ENCODE measurements at regions not wholly inside any gene's neighbourhood (a gene's known extent, or its start where the extent isn't known, plus 50 kb on each side); places are given as distances from the start of the nearest gene placed in this dataset.

- Histone ChIP-seq H3K4me1 (ENCODE audit: control insufficient read depth, extremely low read depth, insufficient read depth, low read length) (no peaks in the 10 kb centered on the region), H4K20me1 (replicated peaks; ENCODE audit: control insufficient read depth, extremely low read depth, insufficient read depth, low read length) (no peaks in the 10 kb centered on the region), H3K9ac (replicated peaks; ENCODE audit: extremely low read depth, insufficient read depth, low read length) (no peak overlapping the region), H3K27me3 (ENCODE audit: control insufficient read depth in 2 of 2, insufficient read depth in 2 of 2, low read length in 2 of 2) (no peaks in the 10 kb centered on the region), H2AFZ (ENCODE audit: low read depth, low read length) (no peak overlapping the region), H3K27ac (ENCODE audit: insufficient read depth, low read depth, low read length) (no peak overlapping the region), H3K4me2 (ENCODE audit: insufficient read depth, low read length) (no peak overlapping the region), H3K9me1 (replicated peaks; ENCODE audit: control insufficient read depth, extremely low read depth, insufficient read depth, low read length) (no peaks in the 10 kb centered on the region), H3K36me3 (ENCODE audit: control insufficient read depth in 2 of 2, extremely low read depth in 1 of 2, insufficient read depth in 2 of 2, low read length in 2 of 2) (no peaks in the 10 kb centered on the region), H3K4me3 (replicated peaks in 1 of 3; ENCODE audit: insufficient read depth in 1 of 3, low read depth in 1 of 3, low read length in 3 of 3) (no peak overlapping the region), H3K79me2 (ENCODE audit: control insufficient read depth, insufficient read depth, low read length) (no peaks in the 10 kb centered on the region), H3K9me3 (replicated peaks; ENCODE audit: control insufficient read depth, insufficient read depth, low read length) (peaks cover 2% of the 10 kb centered on the region)
- ChIA-PET CTCF (no interaction called here), POLR2A (no interaction called here)
- no TSS peak for BruUV-seq (replicated peaks)
- TF ChIP-seq EZH2 (IDR thresholded peaks at IDR 0.05; ENCODE audit: borderline replicate concordance, low read depth, low read length, severe bottlenecking) (no peak), POLR2AphosphoS5 (IDR thresholded peaks at IDR 0.05; ENCODE audit: insufficient read depth, low read depth, low read length) (no peak), POLR2A (IDR thresholded peaks at IDR 0.05; ENCODE audit: low read depth, low read length) (no peak), MYC (IDR thresholded peaks at IDR 0.05; ENCODE audit: low read depth, low read length) (no peak), CTCF (IDR thresholded peaks at IDR 0.05; ENCODE audit: extremely low read depth in 1 of 2, insufficient read depth in 1 of 2, low read depth in 1 of 2, low read length in 2 of 2) (no peak), GATA2 (IDR thresholded peaks at IDR 0.05; ENCODE audit: insufficient read depth, insufficient read length, low read depth, low read length) (no peak), FOS (IDR thresholded peaks at IDR 0.05; ENCODE audit: borderline replicate concordance, insufficient read depth, low read length) (no peak), JUN (IDR thresholded peaks at IDR 0.05; ENCODE audit: borderline replicate concordance, insufficient read depth, insufficient read length, low read depth) (no peak)
- TF ChIP-seq, protein P1, sequence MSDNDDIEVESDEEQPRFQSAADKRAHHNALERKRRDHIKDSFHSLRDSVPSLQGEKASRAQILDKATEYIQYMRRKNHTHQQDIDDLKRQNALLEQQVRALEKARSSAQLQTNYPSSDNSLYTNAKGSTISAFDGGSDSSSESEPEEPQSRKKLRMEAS (IDR thresholded peaks at IDR 0.05; ENCODE audit: insufficient read depth, insufficient read length): no peak
- intact Hi-C loops (cut with micrococcal nuclease) (no loop called here), dilution Hi-C loops (cut with MboI; ENCODE audit: extremely low pct_ligation_motif_present, low sequenced_read_pairs) (no loop called here)
- FAIRE-seq (no peak), DNase-seq (ENCODE audit: low read depth, low spot score) (no peak)
Measured at GRCh38 chr1:4166713-4167112, 266.6 kb upstream of the C1orf174 start.
